LNCaP clone FGC (cell line): ENCODE measurements at regions not wholly inside any gene's neighbourhood (a gene's known extent, or its start where the extent isn't known, plus 50 kb on each side); places are given as distances from the start of the nearest gene placed in this dataset.

Experiments
- DNase-seq: peaks from one replicate; pipeline ENCODE4 v3.0.0-alpha.2; 2011; ENCODE audit warnings: low read depth
- H3K4me3 ChIP-seq: 2 replicates; pipeline ENCODE4 v1.5.1; 2011; ENCODE audit warnings: mild to moderate bottlenecking, low read depth, low read length, control low read depth
- TF ChIP-seq, protein P1 (sequence below): IDR thresholded peaks from 2 replicates; pipeline ENCODE4 v1.5.1; 2012; ENCODE audit warnings: mild to moderate bottlenecking; ENCODE audit not compliant: control insufficient read depth, insufficient read depth; ENCODE audit errors: extremely low read depth

DNA sequence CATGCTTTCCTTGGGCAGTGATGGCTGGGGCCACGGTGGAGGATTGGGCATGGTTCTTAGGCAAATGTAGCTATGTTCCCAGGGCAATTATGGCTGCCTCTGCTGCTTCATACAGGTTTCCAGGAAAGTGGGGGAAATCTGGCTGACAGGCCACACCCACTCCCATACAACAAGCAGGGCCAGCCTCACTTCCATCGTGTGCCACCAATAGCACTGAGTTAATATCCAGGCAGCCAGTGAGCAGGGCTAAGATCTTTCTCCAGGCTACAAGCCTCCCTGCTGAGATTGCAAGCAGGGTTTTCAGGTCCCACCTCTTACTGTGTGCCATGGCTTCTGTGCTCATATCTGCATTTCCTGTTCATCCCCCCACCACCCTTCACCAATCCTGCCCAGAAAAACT is 1291.9 kb downstream of the SI start:
- H3K4me3 ChIP-seq = no peak overlapping the region
- DNase-seq = no peak
- TF ChIP-seq, protein P1, sequence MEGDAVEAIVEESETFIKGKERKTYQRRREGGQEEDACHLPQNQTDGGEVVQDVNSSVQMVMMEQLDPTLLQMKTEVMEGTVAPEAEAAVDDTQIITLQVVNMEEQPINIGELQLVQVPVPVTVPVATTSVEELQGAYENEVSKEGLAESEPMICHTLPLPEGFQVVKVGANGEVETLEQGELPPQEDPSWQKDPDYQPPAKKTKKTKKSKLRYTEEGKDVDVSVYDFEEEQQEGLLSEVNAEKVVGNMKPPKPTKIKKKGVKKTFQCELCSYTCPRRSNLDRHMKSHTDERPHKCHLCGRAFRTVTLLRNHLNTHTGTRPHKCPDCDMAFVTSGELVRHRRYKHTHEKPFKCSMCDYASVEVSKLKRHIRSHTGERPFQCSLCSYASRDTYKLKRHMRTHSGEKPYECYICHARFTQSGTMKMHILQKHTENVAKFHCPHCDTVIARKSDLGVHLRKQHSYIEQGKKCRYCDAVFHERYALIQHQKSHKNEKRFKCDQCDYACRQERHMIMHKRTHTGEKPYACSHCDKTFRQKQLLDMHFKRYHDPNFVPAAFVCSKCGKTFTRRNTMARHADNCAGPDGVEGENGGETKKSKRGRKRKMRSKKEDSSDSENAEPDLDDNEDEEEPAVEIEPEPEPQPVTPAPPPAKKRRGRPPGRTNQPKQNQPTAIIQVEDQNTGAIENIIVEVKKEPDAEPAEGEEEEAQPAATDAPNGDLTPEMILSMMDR = no peak

DNA sequence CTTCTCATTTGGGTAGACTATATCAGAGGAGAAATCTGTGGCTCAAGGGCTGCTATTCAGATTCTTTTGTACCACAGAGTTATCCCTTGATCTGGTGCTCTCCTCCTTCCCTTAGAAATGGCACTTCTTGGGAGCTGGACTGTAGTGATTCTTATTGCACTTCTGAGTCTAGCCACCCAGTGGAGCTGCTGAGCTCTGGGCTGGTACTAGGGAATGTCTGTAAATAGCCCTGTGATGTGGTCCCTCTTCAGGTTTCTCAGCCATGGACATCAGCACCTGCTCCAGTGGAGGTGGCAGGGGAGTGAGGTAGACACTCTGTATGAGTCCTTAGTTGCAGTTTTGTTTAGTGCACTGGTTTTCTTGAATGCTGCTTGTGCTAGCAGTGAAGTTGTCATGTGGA is 1292.6 kb downstream of the SI start:
- H3K4me3 ChIP-seq = no peak overlapping the region
- TF ChIP-seq, protein P1 = peak; percentile 33
- DNase-seq = no peak

DNA sequence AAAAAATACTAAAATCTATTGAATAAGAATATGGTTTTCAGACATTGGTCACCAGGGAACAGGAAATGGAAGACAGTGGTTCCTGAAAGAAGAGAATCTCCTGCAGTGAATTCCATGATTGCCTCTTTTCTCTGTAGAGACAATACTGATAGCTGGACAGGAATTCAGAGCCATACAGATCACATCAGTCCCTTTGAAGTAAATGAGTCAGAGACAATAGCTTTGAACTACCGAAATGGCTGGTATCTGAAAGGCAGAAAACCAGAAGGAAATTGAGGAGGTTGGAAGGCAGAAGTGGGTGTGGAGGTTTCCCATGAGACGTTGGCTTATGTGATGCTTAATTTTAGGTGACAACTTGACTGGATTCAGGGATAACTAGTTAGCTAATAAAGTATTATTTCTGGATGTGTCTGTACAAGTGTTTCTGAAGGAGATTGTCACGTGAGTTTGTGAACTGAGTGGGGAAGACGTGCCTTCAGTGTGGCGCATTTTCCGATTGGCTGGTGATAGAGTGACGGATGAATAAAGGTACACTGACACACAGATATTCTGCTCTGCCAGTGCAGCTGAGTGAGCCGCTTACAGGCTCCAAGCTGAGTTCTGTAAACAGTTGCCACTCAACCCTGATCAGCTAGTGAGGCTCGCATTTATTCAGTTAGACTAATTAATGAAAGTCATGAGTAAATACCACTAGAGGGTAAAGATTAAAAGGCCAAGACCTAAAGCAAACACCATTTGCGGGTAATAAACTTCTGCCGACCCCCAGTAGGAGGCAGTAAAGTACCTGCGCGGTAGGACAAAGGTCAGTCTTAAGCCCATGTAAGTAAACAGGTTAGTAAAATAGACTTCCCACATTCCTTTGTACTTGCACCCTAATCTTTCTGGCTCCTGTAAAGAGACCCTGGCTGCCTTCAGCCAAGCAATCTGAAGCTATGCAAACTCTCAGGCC is 1298.6 kb downstream of the SI start:
- peak; percentile 3 for DNase-seq

GRCh38 chr3:163776743-163777142 is 1301.6 kb downstream of the SI start:
- TF ChIP-seq, protein P1 = no peak
- no peak for DNase-seq
- H3K4me3 ChIP-seq = no peak overlapping the region

More for the DNA sequence above, 1298.6 kb downstream of the SI start:
- H3K4me3 ChIP-seq = no peak overlapping the region
- TF ChIP-seq, protein P1 = peak; percentile 50

- TF ChIP-seq, protein P1 = no peak
- DNase-seq = no peak
- H3K4me3 ChIP-seq = no peak overlapping the region
Measured at GRCh38 chr3:163773136-163773535, 1305.2 kb downstream of the SI start.

DNA sequence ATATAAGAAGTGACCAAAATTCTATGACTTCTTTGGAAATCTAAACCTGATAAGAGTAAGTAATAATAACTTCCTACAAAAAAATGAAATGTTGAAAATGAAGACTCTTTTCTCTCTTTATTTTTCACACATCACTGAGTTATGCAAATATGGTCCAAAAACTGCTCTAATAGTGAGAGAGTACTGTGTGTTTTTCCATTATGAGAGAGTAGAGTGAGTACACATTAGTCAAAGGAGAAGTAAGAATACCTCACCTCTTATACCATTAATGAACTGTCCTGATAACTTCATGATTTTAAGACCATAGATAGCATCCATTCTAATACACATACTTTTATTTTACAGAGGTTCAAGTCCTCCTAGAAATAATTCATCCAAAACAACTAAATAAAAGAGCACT is 1310.2 kb downstream of the SI start:
- no peak for DNase-seq
- H3K4me3 ChIP-seq = no peak overlapping the region
- TF ChIP-seq, protein P1 = no peak
